MG63 (cell line): ENCODE measurements at regions not wholly inside any gene's neighbourhood (a gene's known extent, or its start where the extent isn't known, plus 50 kb on each side); places are given as distances from the start of the nearest gene placed in this dataset.
A peak's percentile ranks its signal among the peaks of the same experiment; 100 is the strongest.

ENCODE experiments used
- DNase-seq: peaks from one replicate; pipeline ENCODE4 v3.0.0-alpha.2; 2020
- H3K27me3 ChIP-seq: fragments of 250-450 bp; sonication (Bioruptor Pico); 2 replicates; pipeline ENCODE4 v1.5.1; 2020; ENCODE audit warnings: mild to moderate bottlenecking, moderate library complexity
- H3K36me3 ChIP-seq: fragments of 250-450 bp; sonication (Bioruptor Pico); 2 replicates; pipeline ENCODE4 v1.5.1; 2020; ENCODE audit warnings: mild to moderate bottlenecking, moderate library complexity
- H3K4me3 ChIP-seq: fragments of 250-450 bp; sonication (Bioruptor Pico); 2 replicates; pipeline ENCODE4 v1.5.1; 2020; ENCODE audit warnings: mild to moderate bottlenecking, moderate library complexity
- H3K9me3 ChIP-seq: fragments of 250-450 bp; sonication (Bioruptor Pico); 2 replicates; pipeline ENCODE4 v1.5.1; 2020; ENCODE audit warnings: mild to moderate bottlenecking, moderate library complexity

- Histone ChIP-seq H3K4me3 (no peak overlapping the region), H3K36me3 (no peaks in the 10 kb centered on the region), H3K27me3 (no peaks in the 10 kb centered on the region), H3K9me3 (no peaks in the 10 kb centered on the region)
- DNase-seq = no peak
Measured at GRCh38 chr2:8267048-8267447, 414.8 kb upstream of the ID2 start.

- H3K9me3 ChIP-seq = no peaks in the 10 kb centered on the region
- no peaks in the 10 kb centered on the region for H3K27me3 ChIP-seq
- no peak for DNase-seq
Measured at GRCh38 chr2:8267721-8268120, 414.1 kb upstream of the ID2 start.

GRCh38 chr2:8268172-8268783, 413.6 kb upstream of the ID2 start:
- DNase-seq = peak; percentile 25
- Histone ChIP-seq H3K36me3 (no peaks in the 10 kb centered on the region), H3K4me3 (no peak overlapping the region), H3K27me3 (no peaks in the 10 kb centered on the region), H3K9me3 (no peaks in the 10 kb centered on the region)

More at GRCh38 chr2:8267721-8268120, 414.1 kb upstream of the ID2 start:
- Histone ChIP-seq H3K4me3 (no peak overlapping the region), H3K36me3 (no peaks in the 10 kb centered on the region)

GRCh38 chr2:8270699-8271098, 411.2 kb upstream of the ID2 start:
- H3K36me3 ChIP-seq = no peaks in the 10 kb centered on the region
- H3K27me3 ChIP-seq = no peaks in the 10 kb centered on the region
- H3K4me3 ChIP-seq = no peak overlapping the region
- no peak for DNase-seq
- no peaks in the 10 kb centered on the region for H3K9me3 ChIP-seq

GRCh38 chr2:8271461-8271860, 410.4 kb upstream of the ID2 start:
- no peak for DNase-seq
- H3K4me3 ChIP-seq = no peak overlapping the region
- H3K9me3 ChIP-seq = no peaks in the 10 kb centered on the region
- H3K27me3 ChIP-seq = no peaks in the 10 kb centered on the region
- no peaks in the 10 kb centered on the region for H3K36me3 ChIP-seq

GRCh38 chr2:8276026-8276425, 405.8 kb upstream of the ID2 start:
- Histone ChIP-seq H3K4me3 (no peak overlapping the region), H3K27me3 (no peaks in the 10 kb centered on the region), H3K36me3 (no peaks in the 10 kb centered on the region), H3K9me3 (no peaks in the 10 kb centered on the region)
- no peak for DNase-seq

GRCh38 chr2:8277921-8278571, 403.8 kb upstream of the ID2 start:
- H3K27me3 ChIP-seq = no peaks in the 10 kb centered on the region
- H3K36me3 ChIP-seq = no peaks in the 10 kb centered on the region
- no peak overlapping the region for H3K4me3 ChIP-seq
- DNase-seq = no peak
- no peaks in the 10 kb centered on the region for H3K9me3 ChIP-seq

- Histone ChIP-seq H3K27me3 (no peaks in the 10 kb centered on the region), H3K4me3 (no peak overlapping the region), H3K9me3 (no peaks in the 10 kb centered on the region), H3K36me3 (no peaks in the 10 kb centered on the region)
- DNase-seq = no peak
Measured at GRCh38 chr2:8278709-8279354, 403.0 kb upstream of the ID2 start.

- Histone ChIP-seq H3K27me3 (no peaks in the 10 kb centered on the region), H3K4me3 (no peak overlapping the region), H3K9me3 (no peaks in the 10 kb centered on the region), H3K36me3 (no peaks in the 10 kb centered on the region)
- DNase-seq = no peak
Measured at GRCh38 chr2:8279506-8279905, 402.4 kb upstream of the ID2 start.

- H3K4me3 ChIP-seq = no peak overlapping the region
- H3K9me3 ChIP-seq = no peaks in the 10 kb centered on the region
Measured at GRCh38 chr2:8281234-8281633, 400.6 kb upstream of the ID2 start.

GRCh38 chr2:8281950-8282857, 399.7 kb upstream of the ID2 start:
- Histone ChIP-seq H3K4me3 (no peak overlapping the region), H3K27me3 (no peaks in the 10 kb centered on the region), H3K9me3 (no peaks in the 10 kb centered on the region), H3K36me3 (no peaks in the 10 kb centered on the region)
- DNase-seq = no peak

More at GRCh38 chr2:8281234-8281633, 400.6 kb upstream of the ID2 start:
- Histone ChIP-seq H3K27me3 (no peaks in the 10 kb centered on the region), H3K36me3 (no peaks in the 10 kb centered on the region)
- DNase-seq = no peak

- H3K27me3 ChIP-seq = no peaks in the 10 kb centered on the region
- H3K4me3 ChIP-seq = no peak overlapping the region
- no peak for DNase-seq
- no peaks in the 10 kb centered on the region for H3K9me3 ChIP-seq
- H3K36me3 ChIP-seq = no peaks in the 10 kb centered on the region
Measured at GRCh38 chr2:8282858-8283252, 399.0 kb upstream of the ID2 start.

- no peaks in the 10 kb centered on the region for H3K27me3 ChIP-seq
- no peaks in the 10 kb centered on the region for H3K9me3 ChIP-seq
- no peak for DNase-seq
- H3K4me3 ChIP-seq = no peak overlapping the region
- H3K36me3 ChIP-seq = no peaks in the 10 kb centered on the region
Measured at GRCh38 chr2:8285081-8285480, 396.8 kb upstream of the ID2 start.

- no peaks in the 10 kb centered on the region for H3K27me3 ChIP-seq
- no peak for DNase-seq
- no peaks in the 10 kb centered on the region for H3K36me3 ChIP-seq
- no peak overlapping the region for H3K4me3 ChIP-seq
- H3K9me3 ChIP-seq = no peaks in the 10 kb centered on the region
Measured at GRCh38 chr2:8285898-8286297, 396.0 kb upstream of the ID2 start.

- H3K4me3 ChIP-seq = no peak overlapping the region
- no peaks in the 10 kb centered on the region for H3K27me3 ChIP-seq
- H3K36me3 ChIP-seq = no peaks in the 10 kb centered on the region
- no peaks in the 10 kb centered on the region for H3K9me3 ChIP-seq
- DNase-seq = no peak
Measured at GRCh38 chr2:8288206-8288605, 393.6 kb upstream of the ID2 start.

- no peak for DNase-seq
- no peaks in the 10 kb centered on the region for H3K27me3 ChIP-seq
- H3K4me3 ChIP-seq = no peak overlapping the region
- no peaks in the 10 kb centered on the region for H3K36me3 ChIP-seq
- no peaks in the 10 kb centered on the region for H3K9me3 ChIP-seq
Measured at GRCh38 chr2:8289111-8289510, 392.7 kb upstream of the ID2 start.

GRCh38 chr2:8290771-8291352, 391.0 kb upstream of the ID2 start:
- Histone ChIP-seq H3K9me3 (no peaks in the 10 kb centered on the region), H3K36me3 (no peaks in the 10 kb centered on the region), H3K4me3 (no peak overlapping the region), H3K27me3 (no peaks in the 10 kb centered on the region)
- DNase-seq = no peak
